ENCODE measurements at regions not wholly inside any gene's neighbourhood (a gene's known extent, or its start where the extent isn't known, plus 50 kb on each side); places are given as distances from the start of the nearest gene placed in this dataset.

- TF ChIP-seq, protein P1, sequence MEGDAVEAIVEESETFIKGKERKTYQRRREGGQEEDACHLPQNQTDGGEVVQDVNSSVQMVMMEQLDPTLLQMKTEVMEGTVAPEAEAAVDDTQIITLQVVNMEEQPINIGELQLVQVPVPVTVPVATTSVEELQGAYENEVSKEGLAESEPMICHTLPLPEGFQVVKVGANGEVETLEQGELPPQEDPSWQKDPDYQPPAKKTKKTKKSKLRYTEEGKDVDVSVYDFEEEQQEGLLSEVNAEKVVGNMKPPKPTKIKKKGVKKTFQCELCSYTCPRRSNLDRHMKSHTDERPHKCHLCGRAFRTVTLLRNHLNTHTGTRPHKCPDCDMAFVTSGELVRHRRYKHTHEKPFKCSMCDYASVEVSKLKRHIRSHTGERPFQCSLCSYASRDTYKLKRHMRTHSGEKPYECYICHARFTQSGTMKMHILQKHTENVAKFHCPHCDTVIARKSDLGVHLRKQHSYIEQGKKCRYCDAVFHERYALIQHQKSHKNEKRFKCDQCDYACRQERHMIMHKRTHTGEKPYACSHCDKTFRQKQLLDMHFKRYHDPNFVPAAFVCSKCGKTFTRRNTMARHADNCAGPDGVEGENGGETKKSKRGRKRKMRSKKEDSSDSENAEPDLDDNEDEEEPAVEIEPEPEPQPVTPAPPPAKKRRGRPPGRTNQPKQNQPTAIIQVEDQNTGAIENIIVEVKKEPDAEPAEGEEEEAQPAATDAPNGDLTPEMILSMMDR (IDR thresholded peaks at IDR 0.05; ENCODE audit: insufficient read depth, low read depth, low read length), result no peak
- H3K4me3 ChIP-seq (ENCODE audit: low read depth, low read length), result no peak overlapping the region
- DNase-seq (ENCODE audit: low read depth), result no peak
Measured at GRCh38 chr2:146964494-146964893, 880.3 kb upstream of the ACVR2A start.

DNA sequence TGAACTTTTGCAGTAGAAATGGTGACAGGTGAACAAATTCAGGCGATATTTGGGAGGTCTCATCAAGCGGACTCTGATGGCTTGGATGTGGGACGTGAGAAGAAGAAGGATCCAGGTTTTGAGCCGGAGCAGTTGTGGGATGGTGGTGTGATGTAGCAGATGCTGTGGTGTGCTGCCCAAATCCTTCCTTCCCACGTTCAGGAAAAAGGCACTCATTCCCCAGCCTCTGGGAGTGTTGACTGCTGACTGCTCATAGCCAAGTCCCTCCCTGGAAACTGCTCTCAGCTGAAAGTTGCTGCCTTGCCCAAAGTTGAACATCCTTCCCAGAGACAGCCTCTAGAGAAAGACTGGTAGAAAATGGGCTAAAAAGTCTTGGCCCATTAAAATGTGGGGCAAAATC lies 890.3 kb upstream of the ACVR2A start:
- DNase-seq (ENCODE audit: low read depth), result no peak
- H3K4me3 ChIP-seq (ENCODE audit: low read depth, low read length), result no peak overlapping the region
- TF ChIP-seq, protein P1 (IDR thresholded peaks at IDR 0.05; ENCODE audit: insufficient read depth, low read depth, low read length), result no peak

GRCh38 chr2:146952696-146953095 lies 892.1 kb upstream of the ACVR2A start:
- TF ChIP-seq, protein P1 (IDR thresholded peaks at IDR 0.05; ENCODE audit: insufficient read depth, low read depth, low read length), result no peak
- H3K4me3 ChIP-seq (ENCODE audit: low read depth, low read length), result no peak overlapping the region
- DNase-seq (ENCODE audit: low read depth), result peak; percentile 55

DNA sequence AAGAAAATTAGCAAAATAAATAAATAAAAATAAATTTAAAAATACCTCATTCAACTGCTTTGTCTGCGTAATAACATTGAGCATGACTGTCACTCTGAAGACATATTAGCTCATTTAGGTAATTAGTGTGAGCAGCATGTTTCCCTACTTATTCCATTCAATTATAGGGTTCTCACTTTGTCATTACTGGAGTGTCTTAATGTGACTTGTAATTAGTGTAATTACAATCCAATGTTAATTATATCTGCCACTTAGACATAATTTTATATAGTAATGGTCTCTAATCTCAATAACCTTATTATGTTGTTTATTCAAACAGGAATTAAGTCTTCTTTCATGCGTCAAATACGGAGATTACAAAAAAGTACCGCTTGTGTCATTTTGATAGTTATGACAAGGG lies 893.9 kb upstream of the ACVR2A start:
- TF ChIP-seq, protein P1 (IDR thresholded peaks at IDR 0.05; ENCODE audit: insufficient read depth, low read depth, low read length), result no peak
- DNase-seq (ENCODE audit: low read depth), result no peak
- H3K4me3 ChIP-seq (ENCODE audit: low read depth, low read length), result no peak overlapping the region

DNA sequence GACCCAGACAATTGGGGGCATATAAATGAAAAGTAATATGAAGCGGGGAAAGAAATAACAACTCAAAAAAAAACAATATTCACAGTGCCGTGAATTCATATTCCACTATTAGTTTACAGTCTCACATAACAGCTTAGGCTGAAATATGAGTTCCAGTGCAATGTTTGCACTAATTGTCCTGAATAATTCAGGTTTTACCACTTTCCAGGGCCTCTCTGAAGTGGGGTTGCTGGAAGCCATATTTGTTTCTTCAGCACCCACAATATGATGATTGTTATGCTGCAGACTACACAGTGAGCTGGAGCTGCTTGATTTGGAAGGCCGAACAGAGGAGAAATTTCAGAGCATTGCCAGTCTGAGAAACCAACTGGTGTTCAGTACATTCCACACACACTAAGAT lies 894.5 kb upstream of the ACVR2A start:
- TF ChIP-seq, protein P1 (IDR thresholded peaks at IDR 0.05; ENCODE audit: insufficient read depth, low read depth, low read length), result no peak
- no peak for DNase-seq (ENCODE audit: low read depth)
- H3K4me3 ChIP-seq (ENCODE audit: low read depth, low read length), result no peak overlapping the region

DNA sequence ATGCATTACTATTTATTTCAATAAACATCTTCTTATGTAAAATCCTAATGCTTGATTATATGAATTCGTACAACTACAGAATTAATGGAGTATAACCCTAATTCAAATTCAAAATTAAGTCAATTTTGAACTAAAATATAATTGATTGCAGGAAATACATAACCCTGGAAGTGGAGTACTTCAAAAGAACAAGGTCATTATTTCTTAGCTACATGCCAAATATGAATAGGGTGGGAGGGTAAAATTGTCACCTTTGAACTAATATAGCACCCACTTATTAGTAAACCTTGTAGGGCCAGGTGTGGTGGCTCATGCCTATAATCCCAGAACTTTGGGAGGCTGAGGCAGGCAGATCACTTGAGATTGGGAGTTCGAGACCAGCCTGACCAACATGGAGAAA lies 895.4 kb upstream of the ACVR2A start:
- TF ChIP-seq, protein P1 (IDR thresholded peaks at IDR 0.05; ENCODE audit: insufficient read depth, low read depth, low read length), result no peak
- no peak for DNase-seq (ENCODE audit: low read depth)
- no peak overlapping the region for H3K4me3 ChIP-seq (ENCODE audit: low read depth, low read length)

DNA sequence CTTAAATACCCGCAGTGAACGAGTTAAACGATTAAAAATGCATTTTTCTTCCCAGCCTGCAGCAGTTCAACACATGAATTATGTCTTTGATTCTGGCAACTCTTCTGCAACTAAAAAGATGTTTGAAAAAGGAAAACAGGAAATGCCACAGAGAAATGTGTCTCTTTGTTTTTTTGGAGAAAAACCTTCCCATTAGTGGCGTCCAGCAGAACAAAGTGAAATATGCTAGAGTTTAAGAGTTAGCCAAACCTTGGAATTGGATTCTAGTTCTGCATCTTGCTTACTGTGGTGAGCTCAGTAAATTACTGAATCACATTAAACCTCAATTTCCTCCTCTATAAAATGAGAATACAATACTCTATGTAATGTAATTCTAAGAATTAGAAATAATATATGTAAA lies 900.2 kb upstream of the ACVR2A start:
- TF ChIP-seq, protein P1 (IDR thresholded peaks at IDR 0.05; ENCODE audit: insufficient read depth, low read depth, low read length), result no peak
- DNase-seq (ENCODE audit: low read depth), result peak; percentile 23
- no peak overlapping the region for H3K4me3 ChIP-seq (ENCODE audit: low read depth, low read length)
